ENCODE measurements at regions not wholly inside any gene's neighbourhood (a gene's known extent, or its start where the extent isn't known, plus 50 kb on each side); places are given as distances from the start of the nearest gene placed in this dataset.
"Not testable (repeated sequence)": the region's sequence is repeated elsewhere in the genome, so short reads cannot be mapped to it uniquely, and the experiment has no call there.

GRCh38 chr1:143839182-143839581 is 132.6 kb downstream of the FAM72C start:
- DNase-seq, result not testable (repeated sequence)

DNA sequence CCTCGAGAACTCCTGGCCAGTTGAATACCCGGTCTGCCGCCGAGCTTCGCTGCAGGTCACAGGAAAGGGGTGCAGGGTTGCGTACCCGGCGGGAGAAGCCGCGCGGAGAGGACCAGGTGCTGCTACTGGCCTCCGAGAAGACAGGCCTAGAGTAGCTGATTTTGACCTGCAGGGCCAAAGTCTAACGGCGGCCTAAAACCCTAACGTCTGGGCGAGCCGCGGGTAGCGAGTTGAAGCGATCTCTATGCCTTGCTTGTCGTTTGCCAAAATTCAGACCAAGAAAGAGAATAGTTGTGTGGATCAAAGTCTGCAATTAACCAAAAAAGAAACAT is 133.2 kb downstream of the FAM72C start:
- not testable (repeated sequence) for DNase-seq

DNA sequence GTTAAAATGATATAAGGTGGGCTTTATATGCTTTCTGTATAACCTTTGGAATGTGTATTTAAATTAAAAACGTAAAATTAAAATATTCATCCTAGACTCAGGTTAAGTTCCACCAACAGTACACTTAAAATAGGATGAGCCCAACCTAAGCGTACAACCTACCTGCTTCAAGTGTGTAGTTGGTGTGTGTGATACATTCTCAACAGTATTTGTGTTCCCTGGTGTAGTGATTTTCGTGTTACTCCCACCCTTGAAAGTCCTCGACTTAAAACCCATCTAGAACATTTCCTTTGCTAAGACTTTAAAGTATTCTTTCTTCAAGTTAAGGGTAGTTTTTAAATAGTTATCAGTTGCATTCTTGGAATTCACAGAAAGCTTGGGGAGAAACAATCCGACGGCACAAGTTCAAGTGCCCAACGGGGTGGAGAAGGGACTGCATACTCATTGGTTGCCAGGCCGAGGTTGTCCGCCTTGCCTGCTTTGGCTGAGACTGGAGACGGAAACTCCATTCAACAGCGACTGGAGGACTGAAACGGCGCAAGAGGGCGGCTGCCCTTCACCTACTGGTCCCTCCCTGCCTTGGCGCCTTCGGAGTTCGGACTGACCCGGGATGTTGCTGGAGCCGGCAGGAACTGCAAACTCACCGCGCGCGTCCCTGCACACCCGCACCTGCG is 133.7 kb downstream of the FAM72C start:
- DNase-seq, result not testable (repeated sequence)

DNA sequence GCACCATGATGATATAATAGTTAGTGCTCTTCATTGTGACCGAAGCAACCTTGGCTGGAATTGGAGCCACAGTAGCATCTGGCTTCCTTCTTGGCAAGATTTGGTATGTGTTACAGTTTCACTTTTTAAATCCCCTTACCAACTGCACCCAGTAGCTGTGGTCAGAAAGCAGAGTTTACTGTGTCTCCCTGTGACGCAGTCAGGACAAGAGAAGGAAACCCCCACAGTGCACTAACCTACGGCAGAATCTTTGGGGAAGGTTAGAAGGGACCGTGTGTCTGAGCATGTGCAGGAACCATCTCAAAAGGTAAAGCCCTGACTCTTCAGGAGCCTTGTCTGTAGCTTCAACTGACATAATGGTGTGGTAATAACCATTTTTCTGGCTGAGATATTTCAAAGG is 138.4 kb downstream of the FAM72C start:
- DNase-seq, result not testable (repeated sequence)

GRCh38 chr1:143832379-143832716 is 139.4 kb downstream of the FAM72C start:
- not testable (repeated sequence) for DNase-seq

DNA sequence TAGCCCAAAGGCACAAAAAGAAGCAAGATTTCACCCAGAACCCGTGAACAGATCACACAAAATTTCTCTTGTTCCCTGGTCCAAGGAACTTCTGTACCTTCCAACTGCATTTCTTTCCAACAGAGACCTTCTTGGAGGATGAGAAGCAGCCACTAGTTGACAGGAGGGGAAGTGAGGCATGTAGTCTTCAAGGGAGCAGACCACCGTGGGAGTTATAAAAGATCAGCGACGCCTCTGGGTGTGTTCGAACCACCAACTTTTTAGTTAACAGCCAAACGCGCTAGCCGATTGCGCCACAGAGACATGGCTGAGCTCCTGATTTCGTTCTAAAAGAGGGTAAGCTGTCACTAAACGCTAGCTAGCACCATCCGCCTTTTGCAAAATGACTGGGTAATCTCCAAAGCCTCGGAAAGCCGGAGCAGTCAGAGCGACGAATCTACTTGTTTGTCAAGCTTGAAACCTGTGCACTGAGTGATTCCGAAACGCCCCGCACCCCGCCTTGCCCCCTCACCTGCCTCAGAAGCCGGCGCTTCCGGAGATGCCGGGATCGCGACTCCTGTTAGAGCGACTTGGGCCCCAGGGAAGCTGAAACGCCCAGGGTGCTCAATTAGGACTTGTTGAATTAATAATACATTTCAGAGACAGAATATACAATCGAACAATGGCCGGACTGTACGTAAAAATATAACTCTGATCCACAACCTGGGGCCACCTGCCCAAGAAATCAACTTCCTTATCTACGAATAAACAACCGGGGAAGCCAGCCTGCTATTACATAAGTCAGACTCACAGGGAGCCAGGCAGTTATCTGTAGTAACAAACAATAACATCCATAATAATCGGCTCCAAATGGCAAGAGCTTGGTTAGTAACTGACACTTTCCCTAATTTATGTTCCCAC is 140.1 kb downstream of the FAM72C start:
- DNase-seq, result not testable (repeated sequence)

GRCh38 chr1:143826162-143826561 is 145.6 kb downstream of the FAM72C start:
- DNase-seq, result not testable (repeated sequence)

DNA sequence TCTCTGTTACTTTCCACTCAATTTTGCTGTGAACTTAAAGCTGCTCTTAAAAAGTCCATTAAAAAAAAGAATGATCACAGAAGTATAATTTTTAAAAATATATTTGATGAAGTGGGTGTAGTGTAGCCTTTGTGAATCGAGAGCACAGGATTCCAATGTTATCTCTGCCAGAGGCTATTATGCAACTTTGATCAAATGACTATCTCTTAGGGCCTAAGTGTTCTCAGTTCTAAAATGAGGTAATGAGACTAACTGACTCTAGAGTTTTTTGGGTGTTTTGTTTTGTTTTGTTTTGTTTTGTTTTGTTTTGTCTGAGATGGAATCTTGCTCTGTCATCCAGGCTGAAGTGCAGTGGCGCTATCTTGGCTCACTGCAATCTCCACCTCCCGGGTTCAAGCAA is 147.5 kb downstream of the FAM72C start:
- not testable (repeated sequence) for DNase-seq

DNA sequence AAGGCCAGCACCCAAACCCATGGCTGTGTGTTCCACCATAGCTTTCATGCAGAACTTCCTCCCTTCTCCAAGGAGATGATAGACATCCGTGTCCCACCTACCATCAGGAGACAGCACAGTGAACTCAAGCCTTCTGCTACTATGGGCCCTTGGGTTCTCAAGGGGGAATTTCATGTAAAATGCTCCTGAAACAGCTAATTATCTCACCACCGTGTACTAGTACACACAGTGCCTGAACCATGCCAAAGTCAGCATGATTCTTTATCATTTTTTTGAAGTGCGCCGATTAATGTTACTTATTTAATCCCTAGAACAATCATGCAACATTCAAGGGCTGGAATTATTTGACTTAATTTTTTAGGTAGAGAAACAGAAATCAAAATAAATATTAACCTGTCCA is 151.7 kb downstream of the FAM72C start:
- DNase-seq, result not testable (repeated sequence)

- DNase-seq, result not testable (repeated sequence)
These were observed 155.4 kb downstream of the FAM72C start for GRCh38 chr1:143816369-143816768.

GRCh38 chr1:143805374-143805773 is 166.4 kb downstream of the FAM72C start:
- DNase-seq, result not testable (repeated sequence)

- DNase-seq, result not testable (repeated sequence)
These were observed 167.0 kb downstream of the FAM72C start for GRCh38 chr1:143804707-143805356.

- not testable (repeated sequence) for DNase-seq
These were observed 167.8 kb downstream of the FAM72C start for GRCh38 chr1:143803927-143804411.

GRCh38 chr1:143803095-143803494 is 168.7 kb downstream of the FAM72C start:
- DNase-seq, result not testable (repeated sequence)

- DNase-seq, result not testable (repeated sequence)
These were observed 172.1 kb downstream of the FAM72C start for GRCh38 chr1:143799568-143800187.

DNA sequence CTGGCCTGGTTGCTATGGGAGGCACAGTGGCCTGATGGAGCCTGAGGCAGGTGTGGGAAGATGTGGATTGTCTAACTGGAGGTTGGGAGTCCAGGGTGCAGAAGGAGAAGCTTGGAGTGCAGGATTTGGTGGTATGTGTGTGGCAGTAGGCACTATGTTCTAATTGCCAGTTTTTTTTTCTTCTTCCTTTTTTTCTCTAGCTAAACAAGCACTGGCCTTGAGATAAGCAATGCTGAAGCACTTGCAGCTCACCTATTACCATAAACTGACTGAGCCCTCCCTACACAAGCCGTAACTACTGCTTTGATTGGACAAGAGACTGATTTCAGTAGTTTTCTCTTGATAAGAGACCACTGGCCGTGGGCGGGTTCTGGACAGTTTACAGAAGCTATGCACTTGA is 175.4 kb downstream of the FAM72C start:
- DNase-seq, result not testable (repeated sequence)

GRCh38 chr1:143792047-143792937 is 179.5 kb downstream of the FAM72C start:
- not testable (repeated sequence) for DNase-seq

DNA sequence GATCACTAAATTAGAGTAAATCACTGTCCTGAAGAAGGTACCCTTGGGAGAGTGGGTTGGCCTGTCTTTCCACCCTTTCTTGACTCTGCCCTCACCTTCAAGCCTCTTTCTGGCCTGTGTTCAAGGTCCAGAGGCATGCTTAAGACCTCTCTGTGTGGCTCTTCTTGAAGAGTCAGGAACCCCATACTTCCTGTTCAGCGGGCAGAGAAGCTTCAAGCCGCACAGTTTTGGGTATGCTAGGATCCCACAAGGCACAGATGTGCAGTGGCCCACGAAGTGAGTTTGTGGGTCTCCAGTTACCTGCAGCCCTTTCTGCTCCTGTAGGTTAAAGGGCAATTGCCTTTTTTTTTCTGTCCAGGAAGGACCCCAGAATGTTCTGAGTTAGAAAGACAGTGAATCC is 185.4 kb downstream of the FAM72C start:
- not testable (repeated sequence) for DNase-seq

GRCh38 chr1:143785883-143786282 is 185.9 kb downstream of the FAM72C start:
- not testable (repeated sequence) for DNase-seq

GRCh38 chr1:143784239-143784882 is 187.4 kb downstream of the FAM72C start:
- not testable (repeated sequence) for DNase-seq

GRCh38 chr1:143778178-143778577 is 193.6 kb downstream of the FAM72C start:
- not testable (repeated sequence) for DNase-seq

Data from stimulated activated CD4-positive, alpha-beta T cell treated with anti-CD3 and anti-CD28 coated beads, Interleukin-12 subunit alpha, Interleukin-12 subunit beta, amount 100 ng/mL, for 4 hours (primary cell).